Uterus (tissue), 2 donors: ENCODE measurements at regions not wholly inside any gene's neighbourhood (a gene's known extent, or its start where the extent isn't known, plus 50 kb on each side); places are given as distances from the start of the nearest gene placed in this dataset.

ENCODE experiments used
- POLR2A ChIP-seq, 2 donors: fragments of 450-650 bp; IDR thresholded peaks; one replicate each; pipeline ENCODE4 v1.6.1; 2016; ENCODE audit warnings: antibody characterized with exemption in 2 of 2, mild to moderate bottlenecking in 1 of 2, moderate library complexity in 1 of 2
- TF ChIP-seq, protein P1 (sequence below), 4 experiments: fragments of 200-600 bp in 2 of 4; fragments of 450-650 bp in 2 of 4; sonication (generic) in 2 of 4; IDR thresholded peaks; one replicate each; pipeline ENCODE4 v1.5.1; 2016 to 2019; ENCODE audit warnings: antibody characterized with exemption in 4 of 4, mild to moderate bottlenecking in 2 of 4, moderate library complexity in 1 of 4

DNA sequence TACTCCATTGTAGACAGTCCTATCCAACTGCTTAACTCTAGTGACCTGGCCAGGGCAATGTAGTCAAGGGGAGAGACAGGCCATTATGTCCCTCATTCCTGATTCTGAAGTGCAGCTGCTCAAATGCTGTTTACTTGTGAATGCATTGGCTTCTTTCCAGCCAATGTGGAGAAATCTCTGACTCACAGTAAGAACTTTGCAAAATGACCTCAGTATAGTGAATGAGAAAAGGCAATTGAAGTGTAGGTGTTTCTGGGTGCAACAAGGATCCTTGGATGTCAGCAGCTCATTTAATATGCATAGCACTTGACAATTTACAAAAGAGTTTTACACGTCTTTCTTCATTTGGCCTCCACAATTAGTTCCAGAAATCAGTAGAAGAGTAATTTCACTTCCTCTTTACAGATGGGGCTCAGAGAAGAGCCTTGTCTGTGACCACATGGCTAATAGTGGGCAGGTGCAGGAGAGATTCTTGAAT, 367.2 kb downstream of the OSTF1 start:
- no peak for TF ChIP-seq POLR2A (IDR thresholded peaks at IDR 0.05)
- TF ChIP-seq, protein P1, sequence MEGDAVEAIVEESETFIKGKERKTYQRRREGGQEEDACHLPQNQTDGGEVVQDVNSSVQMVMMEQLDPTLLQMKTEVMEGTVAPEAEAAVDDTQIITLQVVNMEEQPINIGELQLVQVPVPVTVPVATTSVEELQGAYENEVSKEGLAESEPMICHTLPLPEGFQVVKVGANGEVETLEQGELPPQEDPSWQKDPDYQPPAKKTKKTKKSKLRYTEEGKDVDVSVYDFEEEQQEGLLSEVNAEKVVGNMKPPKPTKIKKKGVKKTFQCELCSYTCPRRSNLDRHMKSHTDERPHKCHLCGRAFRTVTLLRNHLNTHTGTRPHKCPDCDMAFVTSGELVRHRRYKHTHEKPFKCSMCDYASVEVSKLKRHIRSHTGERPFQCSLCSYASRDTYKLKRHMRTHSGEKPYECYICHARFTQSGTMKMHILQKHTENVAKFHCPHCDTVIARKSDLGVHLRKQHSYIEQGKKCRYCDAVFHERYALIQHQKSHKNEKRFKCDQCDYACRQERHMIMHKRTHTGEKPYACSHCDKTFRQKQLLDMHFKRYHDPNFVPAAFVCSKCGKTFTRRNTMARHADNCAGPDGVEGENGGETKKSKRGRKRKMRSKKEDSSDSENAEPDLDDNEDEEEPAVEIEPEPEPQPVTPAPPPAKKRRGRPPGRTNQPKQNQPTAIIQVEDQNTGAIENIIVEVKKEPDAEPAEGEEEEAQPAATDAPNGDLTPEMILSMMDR (IDR thresholded peaks at IDR 0.05), result no peak
